GM19372 (cell line): ENCODE measurements at regions not wholly inside any gene's neighbourhood (a gene's known extent, or its start where the extent isn't known, plus 50 kb on each side); places are given as distances from the start of the nearest gene placed in this dataset.
A peak's percentile ranks its signal among the peaks of the same experiment; 100 is the strongest.

ENCODE experiments used
- ATAC-seq: cut with Tn5 transposase; IDR thresholded peaks from one replicate; pipeline ENCODE4 v1.9.1; 2021; ENCODE audit warnings: mild to moderate bottlenecking, low read depth, moderate library complexity; ENCODE audit not compliant: unreplicated experiment

DNA sequence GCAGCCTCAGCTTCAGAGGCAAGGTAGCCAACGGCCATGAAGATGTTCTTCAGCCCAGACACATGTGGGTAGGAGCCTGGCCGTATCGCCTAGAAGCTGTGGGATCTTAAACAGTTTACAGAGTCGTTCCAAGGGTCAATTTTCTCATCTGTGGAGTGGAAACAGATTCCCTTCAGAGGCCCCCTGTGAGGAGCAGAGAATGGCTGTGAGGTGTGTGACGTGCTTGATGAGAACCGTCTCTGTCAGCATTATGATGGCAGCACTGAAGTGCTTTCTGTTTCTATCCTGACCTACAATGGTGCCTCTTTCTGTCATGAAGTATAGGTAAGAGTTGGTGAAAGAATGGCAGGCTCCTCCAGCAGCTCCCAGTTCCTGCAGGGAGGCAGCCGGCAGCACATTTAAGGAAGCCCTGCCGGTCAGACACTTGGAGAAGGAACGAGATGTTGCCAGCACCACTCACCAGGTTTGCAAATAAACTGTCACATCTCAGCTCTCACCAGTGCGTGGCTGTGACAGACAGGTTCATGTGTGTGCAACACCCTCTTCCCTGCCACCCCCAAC, 277.3 kb downstream of the FOXO1 start:
- ATAC-seq = peak; percentile 62

- no peak for ATAC-seq
Measured at GRCh38 chr13:40390401-40390916, 276.0 kb downstream of the FOXO1 start.

- no peak for ATAC-seq
Measured at GRCh38 chr13:40391788-40392187, 274.7 kb downstream of the FOXO1 start.

- ATAC-seq = no peak
Measured at GRCh38 chr13:40394304-40394985, 272.0 kb downstream of the FOXO1 start.

- ATAC-seq = no peak
Measured at GRCh38 chr13:40398065-40398464, 268.4 kb downstream of the FOXO1 start.

GRCh38 chr13:40399756-40400155, 266.7 kb downstream of the FOXO1 start:
- ATAC-seq = no peak

DNA sequence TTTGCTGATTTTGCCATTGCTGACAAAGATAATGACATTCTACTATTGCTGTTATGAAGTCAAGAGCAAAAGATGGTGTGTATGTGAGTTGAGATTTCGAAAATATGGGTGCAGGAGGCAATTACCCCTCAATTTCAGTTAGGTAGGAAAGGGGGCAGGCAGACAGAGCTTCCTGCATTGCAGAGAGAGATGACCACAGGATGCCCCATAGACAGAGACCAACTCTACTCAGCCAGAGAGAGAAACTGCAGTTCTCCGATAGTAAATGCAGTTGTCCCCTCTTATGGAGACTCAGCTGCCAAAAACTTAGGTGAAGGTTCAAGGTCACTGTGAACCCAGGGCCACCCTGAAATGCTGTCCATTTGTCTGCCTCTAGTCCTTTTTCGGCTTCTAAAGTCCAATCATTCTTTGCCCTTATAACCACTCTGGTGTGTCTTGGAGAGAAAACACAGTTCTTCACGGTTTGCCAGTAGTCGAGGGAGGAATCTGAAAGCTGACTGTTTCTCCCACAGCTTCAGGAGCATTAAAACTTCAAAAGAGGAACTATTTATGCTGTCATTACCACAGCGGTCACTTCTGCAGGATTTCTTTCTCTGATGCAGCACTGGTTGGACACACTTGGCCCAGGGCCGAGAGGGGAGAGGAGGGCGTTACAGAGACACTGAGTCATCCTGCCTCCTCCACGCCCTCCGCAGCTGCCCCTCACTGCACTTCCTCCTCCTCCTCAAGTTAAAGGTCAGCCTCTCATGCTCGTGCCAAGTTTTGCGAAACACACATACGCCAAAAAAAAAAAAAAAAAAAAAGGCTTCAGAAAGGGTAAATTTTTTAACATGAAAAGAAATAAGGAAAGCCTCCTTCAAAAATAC, 264.3 kb downstream of the FOXO1 start:
- ATAC-seq = peak; percentile 86

DNA sequence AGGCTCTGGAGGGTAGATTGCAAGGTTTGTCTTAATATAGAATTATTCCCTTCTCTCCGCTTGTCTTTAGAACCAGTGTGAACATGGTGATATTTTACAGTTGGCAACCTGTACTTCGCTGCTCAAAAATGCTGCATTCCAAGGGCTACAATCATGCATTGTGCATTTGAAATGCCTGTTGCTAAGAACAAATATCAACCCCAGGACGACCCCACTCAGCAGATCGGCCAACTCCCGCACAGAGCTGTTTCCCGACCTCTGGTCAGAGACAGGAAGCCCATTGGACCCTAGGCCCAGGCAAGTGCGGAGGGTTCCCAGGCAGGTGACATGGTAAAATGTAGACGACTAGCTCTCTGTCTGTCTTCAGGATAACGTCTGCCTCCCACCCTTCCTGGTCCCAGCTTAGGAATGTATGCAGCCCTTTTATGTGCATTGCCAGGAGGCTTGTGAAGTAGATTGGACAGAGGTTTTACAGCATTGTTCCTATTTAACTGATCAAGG, 263.5 kb downstream of the FOXO1 start:
- ATAC-seq = no peak

GRCh38 chr13:40403509-40404241, 262.8 kb downstream of the FOXO1 start:
- ATAC-seq = no peak

GRCh38 chr13:40404407-40404806, 262.0 kb downstream of the FOXO1 start:
- no peak for ATAC-seq

DNA sequence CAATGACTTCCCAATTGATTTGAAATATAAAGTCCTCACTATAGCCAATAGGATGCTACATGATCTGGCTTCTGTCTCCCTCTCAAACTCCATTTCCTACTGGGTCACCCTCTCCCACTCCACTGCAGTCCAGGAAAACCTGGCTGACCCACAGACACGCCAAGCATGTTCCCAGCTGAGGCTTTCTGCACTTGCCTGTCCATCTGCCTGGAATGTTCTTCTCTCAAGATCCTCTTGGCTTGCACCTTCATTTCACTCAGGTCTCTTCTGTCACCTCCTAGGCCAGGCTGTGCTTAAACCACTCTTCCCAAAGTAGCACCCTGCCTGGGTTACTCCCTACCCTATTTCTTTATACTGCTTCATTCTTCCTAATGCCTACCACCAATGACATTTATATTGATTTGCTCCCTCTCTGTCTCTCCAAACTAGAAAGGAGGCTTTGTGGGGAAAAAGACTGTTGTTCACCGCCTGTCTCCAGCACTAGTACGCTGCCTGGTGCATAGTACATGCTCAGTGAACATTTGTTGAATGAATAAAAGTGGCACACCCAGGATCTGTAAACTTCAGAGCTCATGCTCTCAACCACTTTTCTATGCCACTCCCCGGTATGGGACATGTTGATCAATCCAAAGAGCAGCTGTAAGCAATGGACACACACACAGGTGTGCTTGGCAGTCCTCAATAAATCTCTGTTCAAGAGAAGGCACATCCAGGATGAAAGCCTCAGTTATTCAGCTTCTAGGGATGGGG, 261.3 kb downstream of the FOXO1 start:
- no peak for ATAC-seq

- ATAC-seq = no peak
Measured at GRCh38 chr13:40406405-40407120, 259.9 kb downstream of the FOXO1 start.

GRCh38 chr13:40407567-40407966, 258.9 kb downstream of the FOXO1 start:
- ATAC-seq = no peak

DNA sequence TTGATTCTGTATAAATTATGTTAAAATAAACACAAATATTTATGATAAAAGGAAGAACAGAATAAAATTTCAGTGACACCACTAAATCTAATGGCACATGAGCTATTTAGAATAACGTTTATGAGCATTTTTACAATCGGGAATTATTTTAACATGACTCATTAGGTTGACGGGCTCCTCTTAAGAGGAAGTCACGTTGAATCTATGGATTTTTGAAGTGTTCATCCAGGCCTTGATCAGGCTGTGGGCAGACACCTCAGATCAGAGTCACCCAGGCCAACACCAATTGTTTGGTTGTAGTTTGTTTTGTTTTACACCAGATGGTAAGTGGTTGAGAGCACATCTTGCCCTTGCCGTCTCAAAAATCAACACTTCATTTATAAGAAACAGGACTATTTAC, 257.8 kb downstream of the FOXO1 start:
- no peak for ATAC-seq

- ATAC-seq = no peak
Measured at GRCh38 chr13:40409278-40409677, 257.2 kb downstream of the FOXO1 start.

DNA sequence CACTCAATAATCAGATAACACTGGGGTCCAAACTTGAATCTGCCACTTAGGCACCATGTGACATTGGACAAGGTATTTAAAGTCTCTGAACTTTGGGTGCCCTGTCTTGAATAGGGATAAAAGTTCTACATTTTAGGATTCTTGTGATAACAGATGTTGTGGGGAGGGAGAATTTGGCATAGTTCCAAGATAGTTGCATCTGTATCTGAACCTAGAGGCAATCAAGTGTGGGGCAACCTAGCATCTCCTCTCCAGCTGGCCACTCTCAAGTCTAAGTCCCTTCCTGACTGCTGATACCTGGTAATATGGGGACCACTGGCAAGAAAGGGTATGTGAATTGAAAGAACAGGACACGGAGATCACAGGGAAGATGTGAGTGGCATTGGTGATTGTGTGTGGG, 256.1 kb downstream of the FOXO1 start:
- ATAC-seq = no peak

- no peak for ATAC-seq
Measured at GRCh38 chr13:40420160-40420740, 246.2 kb downstream of the FOXO1 start.

- ATAC-seq = no peak
Measured at GRCh38 chr13:40422588-40423235, 243.7 kb downstream of the FOXO1 start.
